Endodermal cell (in vitro differentiated cells): ENCODE measurements at regions not wholly inside any gene's neighbourhood (a gene's known extent, or its start where the extent isn't known, plus 50 kb on each side); places are given as distances from the start of the nearest gene placed in this dataset.

ENCODE experiments used
- DNase-seq: peaks from one replicate; pipeline ENCODE4 v3.0.0-alpha.2; 2017
- H3K27ac ChIP-seq: 2 replicates; pipeline ENCODE4 v1.5.1; 2013; ENCODE audit warnings: mild to moderate bottlenecking, low read depth, low read length, moderate library complexity
- H3K27me3 ChIP-seq: 2 replicates; pipeline ENCODE4 v1.6.1; 2013; ENCODE audit warnings: mild to moderate bottlenecking, low read length, moderate library complexity; ENCODE audit not compliant: insufficient read depth, control insufficient read depth, poor library complexity, severe bottlenecking
- H3K36me3 ChIP-seq: 2 replicates; pipeline ENCODE4 v1.7.0; 2013; ENCODE audit warnings: mild to moderate bottlenecking, low read length, moderate library complexity; ENCODE audit not compliant: control insufficient read depth, insufficient read depth
- H3K4me1 ChIP-seq: one replicate; pipeline ENCODE4 v1.7.0; 2013; ENCODE audit warnings: low read length; ENCODE audit not compliant: control insufficient read depth, insufficient read depth
- H3K4me3 ChIP-seq: 2 replicates; pipeline ENCODE4 v1.5.1; 2013; ENCODE audit warnings: mild to moderate bottlenecking, low read length, moderate library complexity
- H3K9ac ChIP-seq: 2 replicates; pipeline ENCODE4 v1.6.1; 2013; ENCODE audit warnings: mild to moderate bottlenecking, low read length, moderate library complexity; ENCODE audit not compliant: poor library complexity, severe bottlenecking; ENCODE audit errors: extremely low read depth
- H3K9me3 ChIP-seq: 2 replicates; pipeline ENCODE4 v1.6.1; 2013; ENCODE audit warnings: mild to moderate bottlenecking, low read length, moderate library complexity; ENCODE audit not compliant: control insufficient read depth
- H3K27ac Mint-ChIP-seq: 2 replicates; pipeline ENCODE4 v1.8.0; 2020; ENCODE audit warnings: mixed read lengths
- H3K27me3 Mint-ChIP-seq: 2 replicates; pipeline ENCODE4 v1.8.0; 2021; ENCODE audit warnings: mild to moderate bottlenecking, mixed read lengths; ENCODE audit not compliant: insufficient read depth
- H3K36me3 Mint-ChIP-seq: 2 replicates; pipeline ENCODE4 v1.8.0; 2020; ENCODE audit warnings: low read depth, mixed read lengths
- H3K4me1 Mint-ChIP-seq: 2 replicates; pipeline ENCODE4 v1.8.0; 2020; ENCODE audit warnings: mixed read lengths
- H3K4me3 Mint-ChIP-seq: 2 replicates; pipeline ENCODE4 v1.8.0; 2020; ENCODE audit warnings: mild to moderate bottlenecking, moderate library complexity, mixed read lengths
- H3K9me3 Mint-ChIP-seq: 2 replicates; pipeline ENCODE4 v1.8.0; 2020; ENCODE audit warnings: mild to moderate bottlenecking, mixed read lengths
- CTCF ChIP-seq: fragments of 200-600 bp; sonication (generic); conservative IDR thresholded peaks from 2 replicates; pipeline ENCODE4 v1.5.0; 2021; ENCODE audit warnings: antibody characterized with exemption, mild to moderate bottlenecking
- WGBS, 2 experiments: methylation state at CpG; one replicate each; pipeline versions ENCODE4 v1.1.5 to v1.1.7; 2013; ENCODE audit warnings: missing lambda C conversion rate in 2 of 2, mixed read lengths in 1 of 2; ENCODE audit not compliant: insufficient coverage in 1 of 2, insufficient read length in 1 of 2; 5-methylcytosine and 5-hydroxymethylcytosine counted together

GRCh38 chr4:24470666-24471485 is 113.5 kb downstream of the DHX15 start:
- Mint-ChIP-seq H3K27me3 (peaks cover 64% of the 10 kb centered on the region), H3K4me3 (peak overlapping the region; percentile 83)
- no peak overlapping the region for H3K9ac ChIP-seq

GRCh38 chr4:24468071-24468470 is 116.3 kb downstream of the DHX15 start:
- Mint-ChIP-seq H3K27me3 (peaks cover 71% of the 10 kb centered on the region), H3K4me3 (no peak overlapping the region)
- 89 to 92% methylated on average over 3 to 5 of the region's 5 CpGs for WGBS, 2 experiments

More at GRCh38 chr4:24470666-24471485, 113.5 kb downstream of the DHX15 start:
- Mint-ChIP-seq H3K4me1 (peaks cover 20% of the 10 kb centered on the region), H3K36me3 (no peaks in the 10 kb centered on the region), H3K9me3 (no peaks in the 10 kb centered on the region), H3K27ac (peak overlapping the region; percentile 20)
- Histone ChIP-seq H3K9me3 (no peaks in the 10 kb centered on the region), H3K4me3 (peak overlapping the region; percentile 78), H3K36me3 (no peaks in the 10 kb centered on the region), H3K27me3 (peaks cover 60% of the 10 kb centered on the region), H3K27ac (no peak overlapping the region), H3K4me1 (no peaks in the 10 kb centered on the region)
- 0 to 1% methylated on average over 29 to 90 of the region's 90 CpGs for WGBS, 2 experiments
- TF ChIP-seq CTCF = no peak
- peak; percentile 78 for DNase-seq

GRCh38 chr4:24464566-24464965 is 119.8 kb downstream of the DHX15 start:
- Mint-ChIP-seq H3K4me1 (peaks cover 4% of the 10 kb centered on the region), H3K36me3 (no peaks in the 10 kb centered on the region), H3K4me3 (no peak overlapping the region), H3K27me3 (peaks cover 51% of the 10 kb centered on the region), H3K9me3 (no peaks in the 10 kb centered on the region), H3K27ac (no peak overlapping the region)
- no peak for DNase-seq
- Histone ChIP-seq H3K9ac (no peak overlapping the region), H3K9me3 (no peaks in the 10 kb centered on the region), H3K4me1 (no peaks in the 10 kb centered on the region), H3K4me3 (no peak overlapping the region), H3K27me3 (peaks cover 32% of the 10 kb centered on the region), H3K27ac (no peak overlapping the region), H3K36me3 (no peaks in the 10 kb centered on the region)
- WGBS, 2 experiments = 89 to 90% methylated on average over 7 of the region's 7 CpGs
- no peak for TF ChIP-seq CTCF

More at GRCh38 chr4:24468071-24468470, 116.3 kb downstream of the DHX15 start:
- DNase-seq = no peak
- no peak overlapping the region for H3K27ac ChIP-seq
- no peak overlapping the region for H3K9ac ChIP-seq
- no peaks in the 10 kb centered on the region for H3K9me3 Mint-ChIP-seq
- peaks cover 60% of the 10 kb centered on the region for H3K27me3 ChIP-seq
- no peaks in the 10 kb centered on the region for H3K36me3 Mint-ChIP-seq
- no peaks in the 10 kb centered on the region for H3K36me3 ChIP-seq
- no peak overlapping the region for H3K4me3 ChIP-seq
- H3K4me1 Mint-ChIP-seq = peaks cover 12% of the 10 kb centered on the region
- H3K4me1 ChIP-seq = no peaks in the 10 kb centered on the region
- no peak for TF ChIP-seq CTCF
- no peaks in the 10 kb centered on the region for H3K9me3 ChIP-seq
- no peak overlapping the region for H3K27ac Mint-ChIP-seq
